K562 (cell line): ENCODE measurements at regions not wholly inside any gene's neighbourhood (a gene's known extent, or its start where the extent isn't known, plus 50 kb on each side); places are given as distances from the start of the nearest gene placed in this dataset.
"Not testable (repeated sequence)": the region's sequence is repeated elsewhere in the genome, so short reads cannot be mapped to it uniquely, and the experiment has no call there.

Source experiments
- EZH2 ChIP-seq: IDR thresholded peaks from 2 replicates; pipeline ENCODE4 v1.6.1; 2012; ENCODE audit warnings: low read depth, mild to moderate bottlenecking, inconsistent platforms, low read length, borderline replicate concordance
- HLTF ChIP-seq: fragments of 450-650 bp; IDR thresholded peaks from 2 replicates; pipeline ENCODE4 v1.6.1; 2016
- JUN ChIP-seq, 2 experiments: sonication (generic) in 1 of 2; formaldehyde crosslinking in 1 of 2; IDR thresholded peaks; 2 replicates each; pipeline versions ENCODE4 v1.6.1 to v1.8.0; 2012 to 2022; ENCODE audit warnings: borderline replicate concordance in 2 of 2, mild to moderate bottlenecking in 2 of 2, improper control_type of control experiment in 1 of 2, low read depth in 1 of 2, low read length in 1 of 2, missing genetic modification reagents in 1 of 2
- RNF2 ChIP-seq: sonication (generic); IDR thresholded peaks from 2 replicates; pipeline ENCODE4 v1.6.1; 2016
- U2AF1 ChIP-seq: fragments of 200-400 bp; formaldehyde crosslinking; optimal IDR thresholded peaks from 2 replicates; pipeline ENCODE3; 2017; ENCODE audit warnings: mild to moderate bottlenecking, low read depth, low read length, moderate library complexity
- ZNF79 ChIP-seq: fragments of 250-450 bp; sonication (Bioruptor Pico); IDR thresholded peaks from 2 replicates; pipeline ENCODE4 v1.4.0; 2020; ENCODE audit warnings: low read depth, mild to moderate bottlenecking, moderate library complexity
- TF ChIP-seq, protein P1 (sequence below), 3 experiments: IDR thresholded peaks in 2 of 3; conservative IDR thresholded peaks in 1 of 3; 2 replicates each; pipeline ENCODE4 v1.5.1; 2011 to 2012; ENCODE audit warnings: low read length in 3 of 3, mild to moderate bottlenecking in 3 of 3, control low read depth in 2 of 3, improper control_type of control experiment in 1 of 3, inconsistent platforms in 1 of 3, low read depth in 1 of 3, mixed read lengths in 1 of 3, moderate library complexity in 1 of 3; ENCODE audit not compliant: insufficient read depth in 2 of 3
- TF ChIP-seq, protein P2 (sequence below): sonication (generic); formaldehyde crosslinking; IDR thresholded peaks from 2 replicates; pipeline ENCODE4 v1.8.1; 2023; ENCODE audit warnings: mild to moderate bottlenecking, missing genetic modification reagents
- TF ChIP-seq, protein P3 (sequence below), 2 experiments: fragments of 450-650 bp; conservative IDR thresholded peaks; 2 replicates each; pipeline ENCODE4 v1.6.1; 2017; ENCODE audit warnings: mild to moderate bottlenecking in 2 of 2, moderate library complexity in 2 of 2

DNA sequence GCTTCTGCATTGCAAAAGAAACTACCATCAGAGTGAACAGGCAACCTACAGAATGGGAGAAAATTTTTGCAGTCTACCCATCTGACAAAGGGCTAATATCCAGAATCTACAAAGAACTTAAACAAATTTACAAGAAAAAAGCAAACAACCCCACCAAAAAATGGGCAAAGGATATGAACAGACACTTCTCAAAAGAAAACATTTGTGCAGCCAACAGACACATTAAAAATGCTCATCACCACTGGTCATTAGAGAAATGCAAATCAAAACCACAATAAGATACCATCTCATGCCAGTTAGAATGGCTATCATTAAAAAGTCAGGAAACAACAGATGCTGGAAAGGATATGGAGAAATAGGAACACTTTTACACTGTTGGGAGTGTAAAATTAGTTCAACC is 157.3 kb downstream of the ARL4A start:
- TF ChIP-seq, protein P1, sequence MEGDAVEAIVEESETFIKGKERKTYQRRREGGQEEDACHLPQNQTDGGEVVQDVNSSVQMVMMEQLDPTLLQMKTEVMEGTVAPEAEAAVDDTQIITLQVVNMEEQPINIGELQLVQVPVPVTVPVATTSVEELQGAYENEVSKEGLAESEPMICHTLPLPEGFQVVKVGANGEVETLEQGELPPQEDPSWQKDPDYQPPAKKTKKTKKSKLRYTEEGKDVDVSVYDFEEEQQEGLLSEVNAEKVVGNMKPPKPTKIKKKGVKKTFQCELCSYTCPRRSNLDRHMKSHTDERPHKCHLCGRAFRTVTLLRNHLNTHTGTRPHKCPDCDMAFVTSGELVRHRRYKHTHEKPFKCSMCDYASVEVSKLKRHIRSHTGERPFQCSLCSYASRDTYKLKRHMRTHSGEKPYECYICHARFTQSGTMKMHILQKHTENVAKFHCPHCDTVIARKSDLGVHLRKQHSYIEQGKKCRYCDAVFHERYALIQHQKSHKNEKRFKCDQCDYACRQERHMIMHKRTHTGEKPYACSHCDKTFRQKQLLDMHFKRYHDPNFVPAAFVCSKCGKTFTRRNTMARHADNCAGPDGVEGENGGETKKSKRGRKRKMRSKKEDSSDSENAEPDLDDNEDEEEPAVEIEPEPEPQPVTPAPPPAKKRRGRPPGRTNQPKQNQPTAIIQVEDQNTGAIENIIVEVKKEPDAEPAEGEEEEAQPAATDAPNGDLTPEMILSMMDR (IDR thresholded peaks at IDR 0.05 in 2 of 3, conservative IDR thresholded peaks at IDR 0.05 in 1 of 3; ENCODE audit: insufficient read depth in 2 of 3, low read depth in 1 of 3, low read length in 3 of 3) = not testable (repeated sequence)
- TF ChIP-seq, protein P2, sequence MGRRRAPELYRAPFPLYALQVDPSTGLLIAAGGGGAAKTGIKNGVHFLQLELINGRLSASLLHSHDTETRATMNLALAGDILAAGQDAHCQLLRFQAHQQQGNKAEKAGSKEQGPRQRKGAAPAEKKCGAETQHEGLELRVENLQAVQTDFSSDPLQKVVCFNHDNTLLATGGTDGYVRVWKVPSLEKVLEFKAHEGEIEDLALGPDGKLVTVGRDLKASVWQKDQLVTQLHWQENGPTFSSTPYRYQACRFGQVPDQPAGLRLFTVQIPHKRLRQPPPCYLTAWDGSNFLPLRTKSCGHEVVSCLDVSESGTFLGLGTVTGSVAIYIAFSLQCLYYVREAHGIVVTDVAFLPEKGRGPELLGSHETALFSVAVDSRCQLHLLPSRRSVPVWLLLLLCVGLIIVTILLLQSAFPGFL = not testable (repeated sequence)
- not testable (repeated sequence) for TF ChIP-seq ZNF79; U2AF1; RNF2; HLTF; EZH2; JUN (IDR thresholded peaks at IDR 0.05; ENCODE audit: borderline replicate concordance, low read depth, low read length); JUN (CRISPR knock-in tag; IDR thresholded peaks at IDR 0.05; ENCODE audit: borderline replicate concordance)
- TF ChIP-seq, protein P3, sequence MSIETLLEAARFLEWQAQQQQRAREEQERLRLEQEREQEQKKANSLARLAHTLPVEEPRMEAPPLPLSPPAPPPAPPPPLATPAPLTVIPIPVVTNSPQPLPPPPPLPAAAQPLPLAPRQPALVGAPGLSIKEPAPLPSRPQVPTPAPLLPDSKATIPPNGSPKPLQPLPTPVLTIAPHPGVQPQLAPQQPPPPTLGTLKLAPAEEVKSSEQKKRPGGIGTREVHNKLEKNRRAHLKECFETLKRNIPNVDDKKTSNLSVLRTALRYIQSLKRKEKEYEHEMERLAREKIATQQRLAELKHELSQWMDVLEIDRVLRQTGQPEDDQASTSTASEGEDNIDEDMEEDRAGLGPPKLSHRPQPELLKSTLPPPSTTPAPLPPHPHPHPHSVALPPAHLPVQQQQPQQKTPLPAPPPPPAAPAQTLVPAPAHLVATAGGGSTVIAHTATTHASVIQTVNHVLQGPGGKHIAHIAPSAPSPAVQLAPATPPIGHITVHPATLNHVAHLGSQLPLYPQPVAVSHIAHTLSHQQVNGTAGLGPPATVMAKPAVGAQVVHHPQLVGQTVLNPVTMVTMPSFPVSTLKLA (conservative IDR thresholded peaks at IDR 0.05) = not testable (repeated sequence)
